Tibial artery (tissue), 4 donors: ENCODE measurements at regions not wholly inside any gene's neighbourhood (a gene's known extent, or its start where the extent isn't known, plus 50 kb on each side); places are given as distances from the start of the nearest gene placed in this dataset.

Source experiments
- DNase-seq, 2 donors: peaks; one replicate each; pipeline ENCODE4 v3.0.0-alpha.2; 2019
- H3K27ac ChIP-seq, 2 donors: fragments of 200-600 bp; sonication (generic) in 1 of 2; 1 replicate in 1 of 2; 2 replicates in 1 of 2; pipeline ENCODE4 v1.5.1; 2018 to 2019; ENCODE audit warnings: mild to moderate bottlenecking in 1 of 2
- H3K27me3 ChIP-seq, 2 donors: fragments of 200-600 bp; sonication (generic) in 1 of 2; one replicate each; pipeline versions ENCODE4 v1.5.1 to v1.6.0; 2016 to 2019
- H3K36me3 ChIP-seq, 3 donors: fragments of 200-600 bp; sonication (generic) in 2 of 3; one replicate each; pipeline ENCODE4 v1.5.1; 2016 to 2019; ENCODE audit warnings: mild to moderate bottlenecking in 2 of 3
- H3K4me1 ChIP-seq, 4 donors: fragments of 200-600 bp; sonication (generic) in 2 of 4; 1 replicate in 3 of 4; 2 replicates in 1 of 4; pipeline ENCODE4 v1.5.1; 2016 to 2019
- H3K4me3 ChIP-seq, 2 donors: fragments of 200-600 bp; sonication (generic) in 1 of 2; 1 replicate in 1 of 2; 2 replicates in 1 of 2; pipeline ENCODE4 v1.5.1; 2018 to 2019; ENCODE audit warnings: mild to moderate bottlenecking in 2 of 2
- H3K9me3 ChIP-seq, 3 donors: fragments of 200-600 bp; sonication (generic) in 1 of 3; one replicate each; pipeline ENCODE4 v1.5.1; 2016 to 2019
- CTCF ChIP-seq, 2 experiments: fragments of 200-600 bp in 1 of 2; fragments of 450-650 bp in 1 of 2; IDR thresholded peaks; one replicate each; pipeline ENCODE4 v1.5.1; 2017 to 2019; ENCODE audit warnings: antibody characterized with exemption in 2 of 2, mild to moderate bottlenecking in 1 of 2, moderate library complexity in 1 of 2
- intact Hi-C: fragments of 100-400 bp; cut with DNase I; formaldehyde crosslinking; loops from one replicate; pipeline ENCODE4 v1.15.0; 2023; ENCODE audit warnings: low total_unique reads

GRCh38 chr20:56764671-56765070 lies 135.6 kb downstream of the TFAP2C start:
- no peak overlapping the region for H3K4me3 ChIP-seq
- no peak overlapping the region for H3K27ac ChIP-seq
- no peak for DNase-seq
- no peaks in the 10 kb centered on the region for H3K27me3 ChIP-seq
- no peaks in the 10 kb centered on the region for H3K36me3 ChIP-seq
- TF ChIP-seq CTCF (IDR thresholded peaks at IDR 0.05): no peak
- intact Hi-C loops: no loop called here
- H3K4me1 ChIP-seq: no peaks in the 10 kb centered on the region
- H3K9me3 ChIP-seq: no peaks in the 10 kb centered on the region

DNA sequence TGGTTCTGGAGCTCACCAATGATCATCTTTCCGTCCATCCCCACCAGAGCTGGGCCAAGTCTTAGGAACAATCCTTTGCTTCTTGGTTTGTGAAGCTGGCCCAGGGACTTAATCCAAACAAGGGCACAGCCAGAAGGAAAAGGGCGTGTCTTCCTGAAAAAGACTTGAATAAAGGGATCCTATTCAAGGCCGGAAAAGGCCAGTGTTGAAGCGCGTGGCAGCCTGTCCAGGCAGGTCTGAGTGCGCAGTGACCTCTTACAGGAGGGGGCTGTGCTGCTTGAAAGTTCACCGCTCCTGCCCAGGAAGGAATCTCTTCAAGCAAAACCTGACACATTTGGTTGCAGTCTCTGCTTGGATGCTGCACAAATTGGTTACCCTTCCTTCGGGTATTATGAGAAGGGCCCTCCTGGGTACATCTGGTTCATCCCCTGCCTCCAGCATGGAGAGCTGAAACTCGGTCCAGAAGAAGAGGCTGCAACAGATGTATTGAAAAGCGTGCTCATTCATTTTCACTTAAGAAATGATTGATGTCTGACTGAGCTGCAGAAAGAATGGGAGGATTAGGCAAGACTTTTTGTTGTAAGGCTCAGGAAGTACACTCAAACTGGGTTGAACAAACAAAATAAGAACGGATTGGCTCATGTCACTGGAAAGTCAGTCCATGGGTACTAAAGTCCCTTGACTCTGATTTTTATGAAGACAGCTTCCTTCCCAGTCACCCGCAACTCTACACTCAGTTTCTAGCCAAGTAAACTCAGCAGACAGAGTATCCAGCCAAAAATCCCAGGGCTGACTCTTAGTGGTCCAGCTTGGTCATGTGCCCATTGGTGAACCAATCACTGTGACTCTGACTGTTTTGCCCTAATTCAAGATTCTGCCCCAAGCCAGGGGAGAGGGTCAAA lies 136.3 kb downstream of the TFAP2C start:
- H3K27ac ChIP-seq: no peak overlapping the region
- H3K36me3 ChIP-seq: no peaks in the 10 kb centered on the region
- H3K4me3 ChIP-seq: no peak overlapping the region
- intact Hi-C loops: no loop called here
- no peaks in the 10 kb centered on the region for H3K9me3 ChIP-seq
- no peak for DNase-seq
- no peaks in the 10 kb centered on the region for H3K4me1 ChIP-seq
- no peak for TF ChIP-seq CTCF (IDR thresholded peaks at IDR 0.05)
- no peaks in the 10 kb centered on the region for H3K27me3 ChIP-seq

GRCh38 chr20:56766528-56766927 lies 137.4 kb downstream of the TFAP2C start:
- intact Hi-C loops: no loop called here
- Histone ChIP-seq H3K9me3 (no peaks in the 10 kb centered on the region), H3K4me1 (no peaks in the 10 kb centered on the region), H3K36me3 (no peaks in the 10 kb centered on the region), H3K27me3 (no peaks in the 10 kb centered on the region), H3K27ac (no peak overlapping the region), H3K4me3 (no peak overlapping the region)
- no peak for TF ChIP-seq CTCF (IDR thresholded peaks at IDR 0.05)
- DNase-seq: no peak

DNA sequence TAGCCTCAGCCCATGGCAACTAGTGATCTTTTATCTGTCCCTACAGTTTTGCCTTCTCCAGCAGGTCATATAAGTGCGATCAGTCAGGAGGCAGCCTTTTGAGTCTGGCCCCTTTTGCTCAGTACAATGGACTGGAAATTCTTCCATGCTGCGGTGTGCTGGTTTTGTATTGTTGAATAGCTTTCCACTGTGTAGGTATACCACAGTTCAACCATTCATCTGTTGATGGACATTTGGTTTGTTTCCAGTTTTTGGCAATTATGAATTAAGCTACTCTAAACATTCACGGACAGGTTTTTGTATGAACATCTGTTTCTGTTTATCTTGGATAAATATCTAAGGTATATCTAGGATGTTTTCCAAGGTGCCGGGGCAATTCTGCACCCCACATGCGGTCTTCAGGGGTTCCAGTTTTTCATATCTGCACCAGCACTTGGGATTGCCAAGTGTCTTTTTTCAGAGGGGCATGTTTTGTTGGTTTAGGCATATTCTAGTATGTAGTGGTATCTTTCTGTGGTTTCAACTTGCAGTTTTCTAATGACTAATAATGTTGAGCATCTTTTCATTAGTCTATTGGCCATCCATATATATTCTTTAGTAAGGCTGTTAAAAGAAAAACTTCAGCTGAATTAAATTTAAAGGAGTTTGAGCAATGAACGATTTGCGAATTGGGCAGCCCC lies 141.0 kb downstream of the TFAP2C start:
- intact Hi-C loops: no loop called here

GRCh38 chr20:56773749-56774148 lies 144.6 kb downstream of the TFAP2C start:
- DNase-seq: no peak
- Histone ChIP-seq H3K9me3 (no peaks in the 10 kb centered on the region), H3K27ac (no peak overlapping the region), H3K4me3 (no peak overlapping the region), H3K27me3 (peaks cover 0 to 3% of the 10 kb centered on the region in 2 donors), H3K36me3 (no peaks in the 10 kb centered on the region), H3K4me1 (no peaks in the 10 kb centered on the region)
- no peak for TF ChIP-seq CTCF (IDR thresholded peaks at IDR 0.05)
- intact Hi-C loops: no loop called here

More for the DNA sequence above, 141.0 kb downstream of the TFAP2C start:
- Histone ChIP-seq H3K4me1 (no peaks in the 10 kb centered on the region), H3K27ac (no peak overlapping the region), H3K36me3 (no peaks in the 10 kb centered on the region), H3K9me3 (no peaks in the 10 kb centered on the region), H3K27me3 (no peaks in the 10 kb centered on the region), H3K4me3 (no peak overlapping the region)
- TF ChIP-seq CTCF (IDR thresholded peaks at IDR 0.05): no peak
- no peak for DNase-seq
